AG09309 (cell line): ENCODE measurements at regions not wholly inside any gene's neighbourhood (a gene's known extent, or its start where the extent isn't known, plus 50 kb on each side); places are given as distances from the start of the nearest gene placed in this dataset.
A peak's percentile ranks its signal among the peaks of the same experiment; 100 is the strongest.

Experiments used
- DNase-seq: peaks from one replicate; pipeline ENCODE4 v3.0.0-alpha.2; 2010; ENCODE audit warnings: low read depth
- H3K4me3 ChIP-seq: 2 replicates; pipeline ENCODE4 v1.5.1; 2011; ENCODE audit warnings: mild to moderate bottlenecking, low read depth, low read length, moderate library complexity; ENCODE audit not compliant: control insufficient read depth
- TF ChIP-seq, protein P1 (sequence below): IDR thresholded peaks from 2 replicates; pipeline ENCODE4 v1.5.1; 2011; ENCODE audit warnings: mild to moderate bottlenecking, low read depth, low read length, inconsistent platforms; ENCODE audit not compliant: insufficient read depth, control insufficient read depth; ENCODE audit errors: missing control alignments

DNA sequence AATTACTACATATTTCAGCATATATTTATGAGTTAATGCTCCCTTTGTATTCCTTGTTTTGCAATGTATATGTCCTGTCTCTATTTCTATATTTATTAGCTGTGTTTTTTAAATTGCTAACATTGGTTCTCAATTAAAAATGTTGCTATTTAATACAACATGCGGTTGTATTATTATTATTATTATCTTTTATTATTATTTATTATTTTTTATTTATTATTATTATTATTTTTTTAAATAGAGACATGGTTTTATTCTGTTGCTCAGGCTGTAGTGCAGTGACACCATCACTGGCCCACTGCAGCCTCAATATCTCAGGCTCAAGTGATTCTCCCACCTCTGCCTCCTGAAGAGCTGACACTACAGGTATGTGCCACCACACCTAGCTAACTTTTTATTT lies 1005.9 kb upstream of the ADGRL3 start:
- TF ChIP-seq, protein P1, sequence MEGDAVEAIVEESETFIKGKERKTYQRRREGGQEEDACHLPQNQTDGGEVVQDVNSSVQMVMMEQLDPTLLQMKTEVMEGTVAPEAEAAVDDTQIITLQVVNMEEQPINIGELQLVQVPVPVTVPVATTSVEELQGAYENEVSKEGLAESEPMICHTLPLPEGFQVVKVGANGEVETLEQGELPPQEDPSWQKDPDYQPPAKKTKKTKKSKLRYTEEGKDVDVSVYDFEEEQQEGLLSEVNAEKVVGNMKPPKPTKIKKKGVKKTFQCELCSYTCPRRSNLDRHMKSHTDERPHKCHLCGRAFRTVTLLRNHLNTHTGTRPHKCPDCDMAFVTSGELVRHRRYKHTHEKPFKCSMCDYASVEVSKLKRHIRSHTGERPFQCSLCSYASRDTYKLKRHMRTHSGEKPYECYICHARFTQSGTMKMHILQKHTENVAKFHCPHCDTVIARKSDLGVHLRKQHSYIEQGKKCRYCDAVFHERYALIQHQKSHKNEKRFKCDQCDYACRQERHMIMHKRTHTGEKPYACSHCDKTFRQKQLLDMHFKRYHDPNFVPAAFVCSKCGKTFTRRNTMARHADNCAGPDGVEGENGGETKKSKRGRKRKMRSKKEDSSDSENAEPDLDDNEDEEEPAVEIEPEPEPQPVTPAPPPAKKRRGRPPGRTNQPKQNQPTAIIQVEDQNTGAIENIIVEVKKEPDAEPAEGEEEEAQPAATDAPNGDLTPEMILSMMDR: no peak
- H3K4me3 ChIP-seq: no peak overlapping the region
- no peak for DNase-seq

DNA sequence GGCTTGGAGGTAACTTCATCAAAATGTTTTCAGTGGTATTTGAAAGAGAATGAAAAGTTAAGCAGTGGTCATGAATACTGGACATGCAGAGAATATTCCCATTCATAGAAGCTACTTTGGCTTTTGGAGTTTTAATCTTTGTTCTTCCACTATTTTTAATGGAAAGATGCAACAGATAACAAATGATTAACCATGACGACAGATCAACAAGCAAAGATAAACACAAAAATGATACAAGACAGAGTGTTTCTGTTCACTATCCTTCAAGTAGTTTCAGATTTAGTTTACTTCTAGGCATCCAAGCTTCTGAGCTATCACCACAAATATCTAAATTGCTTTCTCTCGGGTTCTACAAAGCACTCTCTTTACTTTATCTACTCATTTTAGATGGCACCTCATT lies 1004.9 kb upstream of the ADGRL3 start:
- no peak overlapping the region for H3K4me3 ChIP-seq
- no peak for DNase-seq
- TF ChIP-seq, protein P1: no peak

DNA sequence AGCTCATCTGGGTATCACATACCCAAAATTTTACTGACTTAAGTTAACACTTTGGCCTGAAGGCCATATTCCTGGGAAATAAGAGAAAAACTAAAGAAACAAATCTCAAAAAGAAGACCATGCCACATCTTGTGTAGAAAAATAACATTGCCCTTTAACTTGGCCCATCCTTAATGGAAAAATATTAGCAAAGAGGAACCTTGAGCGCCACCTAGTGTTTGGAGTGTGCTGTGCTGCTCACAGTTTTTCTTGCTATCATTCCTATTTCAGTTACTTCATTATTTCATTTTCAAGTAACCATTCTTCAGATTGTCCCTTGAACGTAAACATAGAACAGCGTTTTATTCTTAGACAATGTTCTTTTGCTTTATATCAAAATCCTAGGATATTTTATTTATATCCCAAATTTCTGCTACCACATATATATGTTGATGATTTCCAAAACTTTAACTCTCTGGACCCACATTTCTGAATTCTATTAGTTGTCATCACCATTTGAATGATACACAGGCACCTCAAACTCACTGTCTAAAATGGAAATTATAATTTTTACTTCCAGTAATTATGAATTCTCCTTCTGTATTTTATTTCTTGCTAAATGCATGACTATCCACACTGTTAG lies 999.0 kb upstream of the ADGRL3 start:
- TF ChIP-seq, protein P1: peak; percentile 88
- H3K4me3 ChIP-seq: no peak overlapping the region
- peak; percentile 7 for DNase-seq

DNA sequence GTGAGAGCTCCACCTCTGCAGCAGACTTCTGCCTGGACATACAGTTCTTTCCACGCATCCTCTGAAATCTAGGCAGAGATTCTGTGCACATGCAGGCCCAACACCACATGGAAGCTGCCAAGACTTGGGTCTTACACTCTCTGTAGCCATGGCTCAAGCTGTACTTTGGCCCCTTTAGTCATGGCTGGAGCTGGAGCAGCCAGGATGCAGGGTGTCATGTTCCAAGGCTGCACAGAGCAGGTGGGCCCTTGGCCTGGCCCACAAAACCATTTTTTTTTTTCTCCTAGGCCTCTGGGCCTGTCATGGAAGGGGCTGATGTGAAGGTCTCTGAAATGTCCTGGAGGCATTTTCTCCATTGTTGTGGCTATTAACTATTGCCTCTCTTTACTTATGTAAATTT lies 990.5 kb upstream of the ADGRL3 start:
- no peak overlapping the region for H3K4me3 ChIP-seq
- DNase-seq: no peak
- TF ChIP-seq, protein P1: no peak

DNA sequence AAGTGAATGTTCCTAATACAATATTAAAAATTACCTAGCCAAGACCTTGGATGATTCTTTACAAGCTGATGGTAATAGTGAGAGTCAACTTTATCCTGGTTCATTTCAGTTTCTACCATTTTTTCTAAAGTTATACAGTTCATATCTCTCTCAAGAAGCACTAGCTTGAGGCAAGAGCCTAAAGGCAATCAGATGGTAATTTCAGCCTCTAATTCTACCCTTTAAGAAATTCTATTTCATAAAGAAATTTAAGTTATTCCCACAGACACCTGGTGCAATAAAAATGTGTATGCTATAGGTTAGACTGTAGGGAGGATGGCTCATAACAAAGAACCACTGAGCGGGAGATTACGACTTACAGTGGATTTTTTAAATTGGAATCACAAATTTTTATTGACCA lies 984.2 kb upstream of the ADGRL3 start:
- H3K4me3 ChIP-seq: no peak overlapping the region
- no peak for DNase-seq
- TF ChIP-seq, protein P1: no peak

DNA sequence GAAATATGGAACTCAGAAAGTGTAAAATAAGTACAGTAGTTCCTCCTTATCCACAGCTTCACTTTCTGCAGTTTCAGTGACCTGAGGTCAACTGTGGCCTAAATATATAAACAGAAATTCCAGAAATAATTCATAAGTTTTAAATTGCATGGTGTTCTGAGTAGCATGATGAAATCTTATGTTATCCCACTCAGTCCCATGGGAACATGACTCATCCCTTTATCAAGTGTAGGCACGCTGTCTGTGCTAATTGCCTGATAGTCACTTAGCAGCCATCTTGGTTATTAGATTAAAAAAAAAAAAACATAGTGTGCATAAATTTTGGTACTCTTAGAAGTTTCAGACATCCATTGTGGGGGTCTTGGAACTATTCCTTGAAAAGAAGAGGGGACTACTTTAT lies 983.4 kb upstream of the ADGRL3 start:
- H3K4me3 ChIP-seq: no peak overlapping the region
- no peak for DNase-seq
- TF ChIP-seq, protein P1: no peak

DNA sequence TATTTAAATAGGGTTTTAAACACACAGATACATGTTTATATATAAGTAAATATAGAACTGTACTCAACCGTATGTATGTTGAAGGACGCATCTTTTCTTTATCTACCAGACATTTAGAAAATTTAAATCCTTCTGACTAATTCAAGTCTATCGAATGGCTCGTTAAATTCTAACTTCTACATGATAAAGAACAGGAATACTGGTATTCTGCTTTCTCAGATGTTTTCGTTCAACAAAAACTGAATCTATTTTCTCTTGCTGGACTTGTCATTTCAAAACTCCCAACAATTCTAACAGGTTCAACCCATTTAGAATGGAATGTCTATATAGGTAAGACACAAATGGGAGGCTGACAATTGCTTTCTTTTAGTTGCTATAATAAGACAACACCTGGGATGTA lies 978.3 kb upstream of the ADGRL3 start:
- TF ChIP-seq, protein P1: no peak
- DNase-seq: no peak
- H3K4me3 ChIP-seq: no peak overlapping the region
